Sigmoid colon (tissue), 6 donors: ENCODE measurements at regions not wholly inside any gene's neighbourhood (a gene's known extent, or its start where the extent isn't known, plus 50 kb on each side); places are given as distances from the start of the nearest gene placed in this dataset.

Experiments used
- DNase-seq: peaks from one replicate; pipeline ENCODE4 v3.0.0-alpha.2; 2019
- H3K27ac ChIP-seq, 4 donors: fragments of 200-600 bp; sonication (generic); one replicate each; pipeline ENCODE4 v1.5.1; 2016 to 2019; ENCODE audit warnings: mild to moderate bottlenecking in 1 of 4
- H3K27me3 ChIP-seq, 3 donors: fragments of 200-600 bp; sonication (generic); one replicate each; pipeline ENCODE4 v1.5.1; 2019; ENCODE audit warnings: mild to moderate bottlenecking in 1 of 3
- H3K36me3 ChIP-seq, 4 donors: fragments of 200-600 bp; sonication (generic); one replicate each; pipeline ENCODE4 v1.5.1; 2016 to 2019
- H3K4me1 ChIP-seq, 4 donors: fragments of 200-600 bp; sonication (generic); one replicate each; pipeline ENCODE4 v1.5.1; 2017 to 2019
- H3K4me3 ChIP-seq, 4 donors: fragments of 200-600 bp; sonication (generic); one replicate each; pipeline ENCODE4 v1.5.1; 2017 to 2019; ENCODE audit warnings: mild to moderate bottlenecking in 2 of 4, moderate library complexity in 1 of 4
- H3K9me3 ChIP-seq, 4 donors: fragments of 200-600 bp in 3 of 4; sonication (generic) in 3 of 4; one replicate each; pipeline versions ENCODE4 v1.5.1 to v1.6.1; 2013 to 2019
- CTCF ChIP-seq, 4 experiments: fragments of 450-650 bp in 3 of 4; fragments of 200-600 bp in 1 of 4; IDR thresholded peaks; one replicate each; pipeline ENCODE4 v1.5.1; 2016 to 2019; ENCODE audit warnings: antibody characterized with exemption in 4 of 4, mild to moderate bottlenecking in 3 of 4, moderate library complexity in 2 of 4
- EP300 ChIP-seq, 4 donors: sonication (generic); formaldehyde crosslinking; IDR thresholded peaks; one replicate each; pipeline ENCODE4 v1.6.1; 2017; ENCODE audit warnings: antibody characterized with exemption in 4 of 4
- POLR2A ChIP-seq, 2 donors: fragments of 450-650 bp; IDR thresholded peaks; one replicate each; pipeline ENCODE4 v1.6.1; 2016; ENCODE audit warnings: antibody characterized with exemption in 2 of 2, mild to moderate bottlenecking in 2 of 2, moderate library complexity in 2 of 2
- POLR2AphosphoS5 ChIP-seq, 4 donors: sonication (generic); formaldehyde crosslinking; IDR thresholded peaks; one replicate each; pipeline ENCODE4 v1.6.1; 2017; ENCODE audit warnings: antibody characterized with exemption in 4 of 4
- WGBS, 2 donors: extraction: QIAGEN DNeasy Blood & Tissue Kit; methylation state at CpG; one replicate each; pipeline ENCODE4 v1.1.7; 2013; 5-methylcytosine and 5-hydroxymethylcytosine counted together
- intact Hi-C: fragments of 100-400 bp; cut with DNase I; formaldehyde crosslinking; loops from one replicate; pipeline ENCODE4 v1.15.1; 2023
- donor health status: healthy with polysubstance abuse.
- donor health status: healthy.

- intact Hi-C loops: no loop called here
- 80% methylated on average over 7 of the region's 7 CpGs for WGBS, 2 donors
- DNase-seq: no peak
- Histone ChIP-seq H3K36me3 (no peaks in the 10 kb centered on the region), H3K4me3 (no peak overlapping the region), H3K9me3 (peaks cover 0 to 3% (median 0%) of the 10 kb centered on the region in 4 donors), H3K27ac (no peak overlapping the region), H3K27me3 (no peaks in the 10 kb centered on the region), H3K4me1 (no peaks in the 10 kb centered on the region)
- TF ChIP-seq POLR2A (IDR thresholded peaks at IDR 0.05) (no peak), CTCF (IDR thresholded peaks at IDR 0.05) (no peak), EP300 (IDR thresholded peaks at IDR 0.05) (no peak), POLR2AphosphoS5 (IDR thresholded peaks at IDR 0.05) (no peak)
These were observed 843.4 kb downstream of the TMEM182 start for GRCh38 chr2:103605071-103605780.

- TF ChIP-seq POLR2AphosphoS5 (IDR thresholded peaks at IDR 0.05) (no peak), POLR2A (IDR thresholded peaks at IDR 0.05) (no peak), EP300 (IDR thresholded peaks at IDR 0.05) (no peak), CTCF (IDR thresholded peaks at IDR 0.05) (no peak)
- DNase-seq: no peak
- Histone ChIP-seq H3K36me3 (no peaks in the 10 kb centered on the region), H3K4me1 (no peaks in the 10 kb centered on the region), H3K27ac (no peak overlapping the region), H3K27me3 (no peaks in the 10 kb centered on the region), H3K4me3 (no peak overlapping the region), H3K9me3 (no peaks in the 10 kb centered on the region)
- intact Hi-C loops: no loop called here
- 82 to 87% methylated on average over 5 of the region's 5 CpGs for WGBS, 2 donors
These were observed 853.8 kb downstream of the TMEM182 start for GRCh38 chr2:103615611-103616105.

- TF ChIP-seq POLR2AphosphoS5 (IDR thresholded peaks at IDR 0.05): no peak
- TF ChIP-seq POLR2A (IDR thresholded peaks at IDR 0.05): no peak
- no peak for TF ChIP-seq CTCF (IDR thresholded peaks at IDR 0.05)
- no peak for TF ChIP-seq EP300 (IDR thresholded peaks at IDR 0.05)
- no peaks in the 10 kb centered on the region for H3K27me3 ChIP-seq
- H3K27ac ChIP-seq: no peak overlapping the region
- no peak for DNase-seq
- intact Hi-C loops: no loop called here
- H3K4me3 ChIP-seq: no peak overlapping the region
- 91 to 94% methylated on average over 4 of the region's 4 CpGs for WGBS, 2 donors
- H3K9me3 ChIP-seq: peaks cover 0 to 3% (median 0%) of the 10 kb centered on the region in 4 donors
- H3K36me3 ChIP-seq: no peaks in the 10 kb centered on the region
- H3K4me1 ChIP-seq: no peaks in the 10 kb centered on the region
These were observed 855.1 kb downstream of the TMEM182 start for GRCh38 chr2:103616891-103617290.

- DNase-seq: no peak
- TF ChIP-seq EP300 (IDR thresholded peaks at IDR 0.05): no peak
- no peak for TF ChIP-seq POLR2A (IDR thresholded peaks at IDR 0.05)
- no peak for TF ChIP-seq POLR2AphosphoS5 (IDR thresholded peaks at IDR 0.05)
- no peak for TF ChIP-seq CTCF (IDR thresholded peaks at IDR 0.05)
- WGBS, 2 donors: 83 to 94% methylated on average over 2 of the region's 2 CpGs
- intact Hi-C loops: no loop called here
- Histone ChIP-seq H3K9me3 (peaks cover 0 to 3% (median 0%) of the 10 kb centered on the region in 4 donors), H3K4me1 (no peaks in the 10 kb centered on the region), H3K36me3 (no peaks in the 10 kb centered on the region), H3K27ac (no peak overlapping the region), H3K27me3 (no peaks in the 10 kb centered on the region), H3K4me3 (no peak overlapping the region)
These were observed 856.3 kb downstream of the TMEM182 start for GRCh38 chr2:103618112-103618511.
